Right hindlimb (tissue), 1 donor: ENCODE measurements at regions not wholly inside any gene's neighbourhood (a gene's known extent, or its start where the extent isn't known, plus 50 kb on each side); places are given as distances from the start of the nearest gene placed in this dataset.

Source experiments
- DNase-seq: peaks from one replicate; pipeline ENCODE4 v3.0.0-alpha.2; 2018

DNA sequence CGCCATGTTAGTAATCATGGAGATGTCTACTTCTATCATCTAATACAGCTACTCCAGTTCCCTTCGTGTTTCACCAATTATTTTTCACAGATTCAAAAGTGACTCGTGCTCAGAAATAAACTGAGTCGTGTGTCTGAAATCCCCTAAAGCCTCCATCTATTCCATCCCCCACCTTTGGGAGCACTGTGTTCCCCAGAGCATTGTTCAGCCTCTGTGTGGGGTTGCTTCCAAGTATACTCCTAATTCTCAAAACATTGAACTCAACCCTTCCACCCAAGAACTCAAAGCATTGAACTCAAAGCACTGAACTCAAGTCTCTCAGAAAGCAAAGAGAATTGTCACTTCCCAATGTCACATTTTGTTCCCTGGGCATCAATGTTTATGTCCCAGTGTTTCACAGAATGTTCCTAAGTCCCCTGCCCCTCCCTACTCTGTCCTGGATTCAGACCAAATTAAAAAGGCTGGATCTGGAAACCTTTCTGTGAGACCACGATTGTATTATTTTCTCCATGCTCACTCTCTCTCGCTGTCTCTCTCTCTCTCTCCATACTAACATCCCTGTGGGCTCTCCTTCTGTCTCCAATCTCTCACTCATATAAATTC lies 138.5 kb upstream of the QRFPR start:
- no peak for DNase-seq

DNA sequence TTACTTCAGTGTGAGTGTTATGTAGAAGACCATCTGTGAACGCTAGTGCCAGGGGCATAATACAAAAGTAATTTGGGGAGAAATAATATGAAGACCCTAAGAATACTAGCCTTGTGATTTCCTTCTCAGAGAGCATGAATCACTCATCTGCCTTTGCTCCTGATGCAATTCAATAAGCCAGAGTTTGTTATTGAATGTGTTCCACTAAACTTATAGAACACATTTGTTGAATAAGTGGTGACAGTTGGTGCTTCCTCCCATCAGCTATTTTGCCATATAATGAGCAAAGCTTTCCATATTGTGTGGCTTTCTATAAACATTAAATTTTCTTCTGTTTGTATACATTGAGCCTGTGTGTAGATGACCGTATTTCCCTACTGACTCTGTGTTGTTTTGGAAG lies 136.4 kb upstream of the QRFPR start:
- DNase-seq = no peak

DNA sequence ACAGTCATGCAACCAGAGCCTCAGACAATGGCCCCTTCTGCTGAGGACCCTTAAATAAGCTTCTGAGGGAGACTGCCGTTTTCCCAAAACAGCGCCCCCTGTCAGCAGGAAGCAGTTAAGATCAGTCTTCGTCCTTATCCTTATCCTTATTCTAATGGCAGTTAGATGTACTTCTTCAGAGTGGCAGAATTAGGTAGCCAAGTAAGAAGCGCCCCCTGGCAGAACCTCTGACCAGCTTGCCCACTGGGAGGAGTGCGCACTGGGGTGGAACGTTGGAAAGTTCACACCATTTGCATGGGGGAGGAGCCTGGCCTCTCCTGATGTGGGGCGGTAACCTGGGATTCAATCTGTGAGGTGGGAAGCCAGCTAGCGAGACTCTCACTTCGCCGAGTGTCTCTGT lies 133.6 kb upstream of the QRFPR start:
- no peak for DNase-seq

DNA sequence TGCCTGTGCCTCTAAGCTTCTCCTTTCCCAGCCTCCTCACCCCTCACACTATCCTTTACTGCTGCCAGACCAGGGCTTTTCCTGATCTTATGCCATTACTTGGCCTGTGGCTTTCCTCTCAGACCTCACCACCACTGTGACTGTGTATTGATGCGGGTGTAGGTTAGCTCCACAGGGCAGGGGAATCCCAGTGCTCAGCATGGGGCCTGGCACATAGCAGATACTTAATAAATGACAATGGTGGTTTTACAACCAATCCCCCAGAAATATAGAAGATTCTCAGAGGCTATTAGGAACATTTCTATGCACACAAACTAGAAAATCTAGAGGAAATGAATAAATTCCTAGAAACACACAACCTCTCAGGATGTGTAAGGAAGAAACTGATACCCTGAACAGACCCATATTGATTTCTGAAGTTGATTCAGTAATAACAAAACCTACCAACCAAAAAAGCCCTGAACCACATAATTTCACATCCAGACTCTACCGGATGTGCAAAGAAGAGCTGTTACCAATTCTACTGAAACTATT lies 129.6 kb upstream of the QRFPR start:
- no peak for DNase-seq

DNA sequence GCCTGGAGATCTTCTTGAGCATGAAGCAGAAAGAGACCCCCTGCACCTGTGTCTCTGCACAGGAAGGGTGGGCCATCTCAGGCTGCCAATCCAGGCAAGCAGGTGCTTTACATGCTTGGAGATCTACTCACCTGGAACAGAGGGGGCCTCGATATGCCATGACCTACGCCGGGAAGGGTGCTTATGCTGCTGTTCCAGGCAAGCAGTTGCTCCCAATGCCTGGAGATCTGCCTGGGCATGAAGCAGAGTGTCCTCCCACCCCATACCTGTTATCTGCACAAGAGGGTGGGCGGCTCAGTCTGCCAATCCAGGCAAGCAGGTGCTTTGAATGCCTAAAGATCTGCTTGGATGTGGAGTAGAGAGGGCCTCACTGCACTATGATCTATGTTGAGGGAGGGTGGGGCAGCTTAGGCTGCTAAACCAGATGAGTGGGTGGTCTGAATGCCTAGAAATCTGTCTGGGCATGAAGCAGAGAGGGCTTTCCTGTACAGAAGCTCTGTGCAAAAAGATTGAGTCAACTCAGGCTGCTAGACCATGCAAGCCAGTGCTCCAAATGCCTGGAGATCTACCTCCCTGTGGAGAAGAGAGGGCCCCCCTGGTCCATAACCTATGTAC lies 104.5 kb upstream of the QRFPR start:
- no peak for DNase-seq

DNA sequence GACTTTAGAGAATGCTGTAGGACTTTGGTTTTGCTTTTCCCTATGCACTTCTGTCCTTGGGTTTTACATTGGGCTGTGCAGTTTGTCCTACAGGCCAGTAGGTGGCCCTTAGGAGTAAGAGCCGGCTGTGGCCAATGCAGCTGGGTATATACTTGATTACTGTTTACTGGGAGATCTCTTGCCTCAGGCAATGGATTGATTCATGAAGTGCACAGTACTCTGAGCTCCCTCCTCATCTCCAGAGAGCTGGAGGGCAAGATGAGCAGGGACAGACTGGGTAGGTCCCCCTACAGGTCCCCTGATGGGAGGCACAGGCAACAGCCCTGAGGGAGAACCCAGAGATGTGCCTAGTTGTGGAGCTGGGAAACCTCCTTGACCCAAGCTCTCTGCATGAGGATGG lies 103.8 kb upstream of the QRFPR start:
- DNase-seq = no peak

DNA sequence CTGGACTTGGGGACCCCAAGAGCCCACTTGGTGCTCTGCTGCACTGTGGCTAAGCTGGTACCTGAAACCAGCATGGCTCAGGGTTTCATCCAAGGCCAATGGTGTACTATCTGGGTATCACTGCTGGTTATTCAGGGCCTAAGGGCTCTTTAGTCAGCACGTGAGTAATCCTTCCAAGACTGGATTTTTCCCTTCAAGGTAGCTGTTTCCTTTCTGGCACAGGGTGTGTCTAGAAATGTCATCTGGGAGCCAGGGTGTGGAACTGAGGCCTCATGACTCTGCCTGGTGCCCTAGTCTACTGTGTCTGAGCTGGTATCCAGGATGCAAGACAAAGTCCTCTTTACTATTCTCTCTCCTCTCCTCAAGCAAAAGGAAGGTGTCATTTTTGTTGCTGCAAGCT lies 99.0 kb upstream of the QRFPR start:
- DNase-seq = no peak

DNA sequence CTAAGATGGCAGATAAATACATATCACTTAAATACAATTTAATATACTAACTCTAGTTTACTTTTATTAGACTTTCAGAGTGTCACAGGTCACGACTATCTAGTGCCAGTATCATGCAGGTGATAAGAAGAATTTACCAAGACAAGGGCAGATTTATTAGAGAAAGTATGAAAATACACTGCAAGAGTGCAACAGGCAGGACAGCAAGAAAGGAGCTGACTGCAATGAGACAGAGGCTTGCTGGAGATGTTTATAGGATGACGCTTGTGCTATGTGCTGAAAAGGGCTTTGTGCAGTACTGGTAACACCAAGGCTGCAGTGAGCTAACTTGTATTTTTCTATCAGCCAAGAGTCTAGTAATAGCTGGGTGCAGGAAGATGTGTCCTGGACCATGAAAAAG lies 96.7 kb upstream of the QRFPR start:
- no peak for DNase-seq

DNA sequence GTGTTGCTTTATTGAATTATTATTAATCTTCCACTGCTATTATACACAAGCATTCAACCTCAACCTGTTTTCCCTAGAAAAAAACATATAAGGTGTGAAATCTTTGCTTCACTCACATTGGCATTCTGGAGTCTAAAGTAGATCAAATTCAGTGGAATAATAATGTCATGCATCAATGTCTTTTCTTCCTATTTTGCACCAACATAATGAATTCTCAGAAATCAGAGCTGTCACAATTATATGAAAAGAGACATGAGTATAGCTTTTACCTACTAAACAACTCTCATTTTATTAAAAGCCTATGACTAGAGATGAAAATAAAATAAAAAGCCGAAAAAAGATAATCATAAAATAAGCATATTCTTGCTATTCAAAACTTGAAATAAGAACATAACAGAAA lies 96.3 kb upstream of the QRFPR start:
- DNase-seq = no peak

DNA sequence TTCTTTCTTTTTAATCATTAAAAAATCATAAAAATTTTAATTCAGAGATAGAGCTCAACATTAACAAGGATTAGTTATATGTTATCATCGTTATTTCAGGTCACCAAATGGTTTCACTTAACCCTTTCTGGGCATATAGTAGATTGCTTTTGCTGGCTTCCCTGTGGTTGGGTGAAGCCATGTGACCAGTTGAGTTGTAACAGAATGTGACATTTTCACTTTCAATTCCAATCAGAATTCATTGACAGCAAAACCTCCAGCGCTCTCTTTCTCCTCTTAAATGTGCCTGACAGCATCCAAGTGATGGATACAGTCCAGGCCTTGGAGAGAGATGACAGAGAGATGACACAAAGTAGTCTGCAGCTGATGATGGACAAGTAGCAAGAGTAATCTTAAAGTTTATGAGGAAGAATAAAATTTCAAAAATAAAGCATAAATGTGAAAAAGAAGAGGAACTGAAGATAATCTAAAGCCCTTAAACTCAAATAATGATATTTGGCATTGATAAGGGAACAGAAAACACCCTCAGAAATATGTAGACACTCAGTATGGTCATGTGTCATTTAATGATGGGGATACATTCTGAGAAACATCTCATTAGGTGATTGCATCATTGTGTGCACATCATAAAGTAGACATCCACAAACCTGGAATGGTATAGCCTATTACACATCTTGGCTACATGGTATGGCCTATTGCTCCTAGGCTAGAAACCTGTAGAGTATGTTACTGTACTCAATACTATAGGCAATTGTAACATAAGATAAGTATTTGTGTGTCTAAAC lies 92.3 kb upstream of the QRFPR start:
- no peak for DNase-seq

DNA sequence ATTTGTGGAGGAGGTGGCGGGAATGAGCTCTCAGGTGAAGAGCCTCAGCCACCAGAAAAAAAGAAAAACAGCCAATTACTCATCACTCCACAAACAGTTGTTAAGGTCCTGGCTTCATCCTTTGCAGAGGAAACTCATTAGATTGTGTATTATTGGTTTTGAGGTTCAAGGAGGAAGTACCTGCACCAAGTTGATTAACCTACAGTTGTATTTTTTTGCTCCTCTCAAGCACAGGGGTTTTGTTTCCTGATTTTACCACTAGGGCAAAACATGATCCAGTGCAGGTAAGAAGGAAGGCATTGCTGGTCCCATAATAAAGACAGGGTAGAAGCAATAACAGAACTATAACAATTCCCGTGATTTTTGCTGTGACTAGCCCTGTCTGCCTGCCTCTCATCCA lies 84.0 kb upstream of the QRFPR start:
- no peak for DNase-seq

DNA sequence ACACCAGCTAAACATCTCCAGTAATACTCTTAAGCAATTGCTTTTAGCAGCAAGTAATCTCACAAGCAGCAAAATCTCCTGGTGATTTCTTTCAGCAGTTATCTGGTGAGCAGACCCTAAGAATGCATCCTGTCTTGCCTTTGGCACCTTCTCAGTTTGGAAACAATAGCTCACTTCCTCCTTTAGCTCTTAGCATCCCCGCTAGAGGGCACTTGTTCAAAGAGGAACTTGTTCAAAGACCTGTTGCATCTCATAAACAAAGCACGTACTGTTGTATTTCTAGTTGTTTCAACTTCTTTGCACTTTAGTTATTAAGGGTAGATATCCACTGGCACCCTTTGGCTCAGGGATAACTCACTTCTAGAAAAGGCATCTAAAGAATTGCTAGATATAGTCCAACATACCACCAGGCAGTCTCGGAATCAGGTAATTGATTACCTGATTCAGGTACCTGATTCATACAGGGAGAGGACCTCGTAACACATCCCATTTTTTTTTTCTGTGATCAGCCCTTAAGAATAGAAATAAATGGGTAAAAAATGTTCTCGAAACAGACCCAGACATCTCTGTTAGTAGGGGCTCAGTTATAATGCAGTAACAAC lies 81.9 kb upstream of the QRFPR start:
- DNase-seq = peak; percentile 37

DNA sequence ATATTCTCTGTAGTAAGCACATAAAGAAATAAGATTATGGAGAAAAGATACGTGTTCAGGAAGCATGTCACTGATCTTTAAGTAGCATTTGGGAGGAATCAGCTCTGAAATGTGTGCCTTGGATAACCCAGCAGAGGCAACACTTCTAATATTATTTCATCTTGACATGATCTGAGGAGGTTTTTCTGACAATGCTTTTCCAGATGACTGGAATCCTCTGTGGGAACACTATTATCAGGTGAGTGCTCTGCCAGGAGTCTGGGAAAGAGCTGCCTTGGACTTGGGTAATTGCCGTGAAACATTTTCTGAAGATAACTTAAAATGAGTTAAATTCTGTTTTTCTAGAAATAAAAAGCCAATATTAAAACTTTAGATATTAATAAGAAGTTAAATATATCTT lies 78.2 kb upstream of the QRFPR start:
- no peak for DNase-seq

DNA sequence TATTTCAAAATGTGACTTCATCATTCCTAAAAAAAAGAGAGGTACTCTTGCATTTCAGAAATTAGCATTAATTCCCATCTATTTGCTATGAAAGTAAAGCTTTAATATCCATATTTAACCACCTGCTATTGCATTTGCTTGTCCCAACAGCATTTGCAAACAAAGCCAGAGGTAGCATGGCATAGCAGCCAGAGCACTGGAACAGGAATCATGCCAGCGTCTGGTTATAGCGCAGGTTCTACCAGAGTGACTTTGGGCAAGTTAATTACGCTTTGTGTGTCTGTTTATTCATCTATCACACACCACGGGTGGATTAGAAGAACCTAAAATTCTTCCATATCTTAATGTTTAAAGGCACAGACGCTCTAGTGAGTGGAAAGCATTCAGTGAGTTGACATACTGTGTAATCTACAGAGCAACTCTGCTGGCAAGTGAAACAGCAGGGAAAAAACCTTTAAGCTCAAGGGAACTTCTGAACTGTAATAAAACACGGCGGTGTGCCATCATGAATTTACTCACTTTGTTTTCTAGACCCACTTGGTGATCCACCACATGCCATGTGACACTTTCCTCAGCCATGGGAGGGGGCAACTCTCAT lies 76.6 kb upstream of the QRFPR start:
- no peak for DNase-seq

DNA sequence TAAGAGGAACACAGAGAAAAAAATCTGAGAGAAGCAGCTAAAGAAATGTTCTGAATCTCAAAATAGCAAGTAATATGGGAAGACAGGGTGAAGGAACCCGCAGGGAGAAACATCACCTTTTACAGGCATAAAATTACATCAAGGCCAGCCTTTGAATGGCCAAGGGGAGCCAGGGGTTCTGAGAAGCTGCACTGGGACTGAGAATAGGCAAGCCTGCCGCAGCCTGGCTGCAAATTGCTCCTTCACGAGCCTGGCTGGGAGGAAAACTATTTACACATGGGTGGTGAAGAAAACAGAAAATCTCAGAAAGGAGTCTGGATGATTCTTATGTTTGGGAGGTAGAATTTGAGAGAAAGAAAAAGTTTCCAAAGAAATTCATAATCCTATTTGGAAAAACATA lies 74.5 kb upstream of the QRFPR start:
- no peak for DNase-seq

DNA sequence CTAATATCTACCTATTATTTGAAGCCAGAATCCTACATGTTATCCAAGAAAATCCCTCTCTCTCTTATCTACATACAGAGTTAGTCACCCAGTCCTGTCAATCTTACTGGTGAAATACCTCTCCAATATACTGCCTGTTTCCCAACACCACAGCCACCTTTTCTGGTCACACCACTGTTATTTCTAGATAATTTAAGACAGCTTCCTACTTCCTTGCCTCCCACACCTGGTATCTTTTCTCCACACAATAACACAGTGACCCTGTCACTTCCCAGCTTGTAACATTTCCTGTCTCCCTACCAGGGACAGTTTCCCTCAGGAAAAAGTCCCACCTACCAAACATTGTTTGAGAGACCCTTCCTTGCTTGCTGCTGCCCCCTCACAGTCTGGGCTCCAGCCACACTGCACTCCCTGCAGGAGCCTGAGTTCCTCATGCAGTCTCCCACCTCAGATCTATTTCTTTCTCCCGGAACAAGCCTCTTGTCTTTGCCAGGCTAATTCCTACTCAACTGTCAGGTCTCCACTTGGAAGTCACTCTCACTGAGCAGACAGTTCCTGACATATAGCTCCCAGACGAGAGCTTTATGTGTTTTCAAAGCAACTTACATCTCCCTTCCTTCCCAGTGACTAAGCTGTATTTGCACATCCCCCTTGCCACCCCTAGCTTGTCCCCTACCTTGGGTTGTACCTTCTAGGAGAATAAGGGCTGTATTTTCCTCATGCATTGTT lies 73.6 kb upstream of the QRFPR start:
- DNase-seq = no peak

DNA sequence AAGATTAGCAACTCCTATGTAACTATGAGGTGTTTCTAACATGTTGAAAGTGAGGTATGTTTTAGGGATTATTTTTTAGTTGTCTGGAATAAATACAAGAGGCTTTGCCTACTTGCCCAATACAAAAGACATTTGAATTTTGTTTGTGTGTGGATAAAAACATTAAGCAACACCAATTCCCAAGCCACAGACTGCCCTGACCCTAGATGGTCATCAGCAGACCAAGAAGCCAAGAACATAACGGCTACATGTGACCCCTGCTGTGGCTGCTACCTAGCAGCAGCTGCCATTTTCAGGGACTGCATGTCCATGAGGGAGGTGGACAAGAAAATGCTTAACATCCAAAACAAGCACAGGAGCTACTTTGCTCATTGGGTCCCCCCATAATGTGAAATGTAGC lies 70.5 kb upstream of the QRFPR start:
- DNase-seq = no peak

DNA sequence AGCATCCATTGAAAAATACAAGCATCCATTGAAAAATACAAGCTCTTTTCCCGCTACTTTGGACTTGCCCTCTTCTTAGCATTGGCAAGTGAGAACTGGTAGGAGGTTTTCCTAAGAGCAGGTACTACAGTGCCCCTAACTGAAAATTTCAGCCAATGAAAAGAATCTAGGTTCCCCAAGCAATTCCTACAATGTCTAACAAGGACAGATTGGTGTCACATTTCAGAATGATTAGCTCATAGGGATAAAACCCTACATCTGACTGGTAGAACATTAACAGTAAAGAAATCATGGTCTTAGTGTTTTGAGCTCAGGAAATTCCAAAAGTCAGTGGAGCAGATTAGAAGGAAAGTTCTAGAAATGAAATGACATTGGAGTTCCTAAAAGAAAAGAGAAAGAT lies 68.6 kb upstream of the QRFPR start:
- no peak for DNase-seq

DNA sequence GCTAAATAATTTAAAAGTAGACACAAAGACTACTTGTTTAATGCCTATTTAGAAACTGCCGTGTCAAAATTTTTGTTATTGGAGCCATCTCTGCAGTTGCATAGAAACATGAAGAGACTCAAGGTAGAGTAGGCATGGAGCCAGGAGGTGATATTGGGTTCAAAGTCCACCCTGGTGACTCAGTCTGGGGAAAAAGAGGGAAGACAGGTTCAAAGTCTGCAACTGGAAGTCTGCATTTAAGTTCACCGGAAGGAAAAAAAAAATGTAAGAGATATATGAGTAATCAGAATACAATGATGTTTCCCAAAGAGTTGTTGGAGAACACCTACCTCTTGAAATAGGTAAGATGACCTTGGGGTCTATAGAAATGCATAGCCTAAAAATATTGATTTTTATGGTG lies 67.4 kb upstream of the QRFPR start:
- DNase-seq = no peak

DNA sequence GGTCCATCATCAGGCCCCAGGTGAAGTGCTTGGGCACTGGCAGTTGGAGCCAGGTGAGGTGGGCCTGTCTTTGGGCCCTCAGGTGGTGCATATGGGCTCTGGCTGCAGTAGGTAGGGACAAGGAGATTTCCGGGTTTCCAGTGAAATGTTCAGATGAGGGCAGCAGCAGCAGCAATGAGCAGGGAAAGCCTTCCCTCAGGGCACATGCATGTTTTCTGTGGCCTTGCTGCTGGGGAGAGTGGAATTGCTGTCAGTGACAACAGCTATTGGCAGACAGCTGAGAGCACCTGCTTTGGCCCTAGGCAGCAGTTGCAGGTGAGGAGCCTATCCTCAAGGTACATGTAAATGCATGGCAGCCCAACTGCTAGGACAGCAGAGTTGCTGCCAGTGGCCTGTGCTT lies 58.9 kb upstream of the QRFPR start:
- DNase-seq = no peak
